PC-3 (cell line): ENCODE measurements at regions not wholly inside any gene's neighbourhood (a gene's known extent, or its start where the extent isn't known, plus 50 kb on each side); places are given as distances from the start of the nearest gene placed in this dataset.

ENCODE experiments used
- ATAC-seq: fragments of 200-7000 bp; cut with Tn5 transposase; 2 replicates; pipeline ENCODE4 v1.9.1; 2020; ENCODE audit warnings: mild to moderate bottlenecking, moderate library complexity
- BruUV-seq: library from RNA; stranded (reverse); fragments of 400-500 nt; replicated peaks from 2 replicates; lab custom pipeline; 2021; lab: Mats Ljungman, UMichigan
- CTCF ChIA-PET: fragments of 300-600 bp; sonication (Branson Sonifier 250); formaldehyde crosslinking; loops from one replicate; lab custom pipeline; 2022; ENCODE audit warnings: antibody characterized with exemption; lab: Charles Lee
- POLR2A ChIA-PET: fragments of 300-600 bp; sonication (Branson Sonifier 250); formaldehyde crosslinking; loops from one replicate; lab custom pipeline; 2022; ENCODE audit warnings: antibody characterized with exemption; ENCODE audit not compliant: unreplicated experiment; lab: Charles Lee
- DNase-seq: peaks from one replicate; pipeline ENCODE4 v3.0.0-alpha.2; 2015
- H2AFZ ChIP-seq: fragments of 300-600 bp; sonication (generic); 2 replicates; pipeline ENCODE4 v1.6.0; 2016; ENCODE audit warnings: antibody characterized with exemption, low read length
- H3F3A ChIP-seq: fragments of 300-600 bp; sonication (generic); one replicate; pipeline ENCODE4 v1.6.0; 2017; ENCODE audit warnings: antibody characterized with exemption, low read length, control low read depth, mild to moderate bottlenecking; ENCODE audit not compliant: unreplicated experiment
- H3K27ac ChIP-seq: fragments of 300-600 bp; sonication (generic); 2 replicates; pipeline ENCODE4 v1.5.1; 2016; ENCODE audit warnings: mild to moderate bottlenecking, low read length
- H3K27me3 ChIP-seq: fragments of 300-600 bp; sonication (generic); 2 replicates; pipeline ENCODE4 v1.6.1; 2016; ENCODE audit warnings: low read length, mixed read lengths
- H3K36me3 ChIP-seq: fragments of 300-600 bp; sonication (generic); 2 replicates; pipeline ENCODE4 v1.6.1; 2016; ENCODE audit warnings: low read depth, mixed run types, low read length, mixed read lengths
- H3K4me1 ChIP-seq: fragments of 300-600 bp; sonication (generic); 2 replicates; pipeline ENCODE4 v1.5.1; 2016; ENCODE audit warnings: low read length; ENCODE audit not compliant: insufficient read depth
- H3K4me2 ChIP-seq: fragments of 300-600 bp; sonication (generic); 2 replicates; pipeline ENCODE4 v1.6.0; 2016; ENCODE audit warnings: low read length
- H3K4me3 ChIP-seq: fragments of 300-600 bp; sonication (generic); 2 replicates; pipeline ENCODE4 v1.5.1; 2016; ENCODE audit warnings: mild to moderate bottlenecking, low read length, mixed read lengths
- H3K79me2 ChIP-seq: fragments of 300-600 bp; sonication (generic); 2 replicates; pipeline ENCODE4 v1.6.1; 2017; ENCODE audit warnings: low read length, mixed read lengths
- H3K9ac ChIP-seq: fragments of 300-600 bp; sonication (generic); 2 replicates; pipeline ENCODE4 v1.6.0; 2016; ENCODE audit warnings: mild to moderate bottlenecking, low read length
- H3K9me2 ChIP-seq: fragments of 300-600 bp; sonication (generic); replicated peaks from 2 replicates; pipeline ENCODE4 v1.6.1; 2016; ENCODE audit warnings: mixed run types, low read length, mixed read lengths
- H3K9me3 ChIP-seq: fragments of 300-600 bp; sonication (generic); 2 replicates; pipeline ENCODE4 v1.6.1; 2016; ENCODE audit warnings: low read length, mixed read lengths
- H4K20me1 ChIP-seq: fragments of 300-600 bp; sonication (generic); 2 replicates; pipeline ENCODE4 v1.6.1; 2016; ENCODE audit warnings: low read length, mixed read lengths
- EZH2 ChIP-seq: fragments of 300-600 bp; sonication (generic); IDR thresholded peaks from one replicate; pipeline ENCODE4 v1.6.1; 2017; ENCODE audit warnings: antibody characterized with exemption, mild to moderate bottlenecking, low read length; ENCODE audit not compliant: unreplicated experiment
- EZH2phosphoT487 ChIP-seq: fragments of 300-600 bp; sonication (generic); IDR thresholded peaks from 2 replicates; pipeline ENCODE4 v1.6.1; 2018; ENCODE audit warnings: mild to moderate bottlenecking, antibody characterized with exemption, low read length, borderline replicate concordance
- intact Hi-C: fragments of 100-400 bp; cut with micrococcal nuclease; formaldehyde crosslinking; loops from 2 replicates; pipeline ENCODE4 v1.9.0; 2023
- TF ChIP-seq, protein P1 (sequence below): fragments of 300-600 bp; sonication (generic); conservative IDR thresholded peaks from 2 replicates; pipeline ENCODE4 v1.5.1; 2017; ENCODE audit warnings: antibody characterized with exemption, low read depth, mild to moderate bottlenecking, low read length

DNA sequence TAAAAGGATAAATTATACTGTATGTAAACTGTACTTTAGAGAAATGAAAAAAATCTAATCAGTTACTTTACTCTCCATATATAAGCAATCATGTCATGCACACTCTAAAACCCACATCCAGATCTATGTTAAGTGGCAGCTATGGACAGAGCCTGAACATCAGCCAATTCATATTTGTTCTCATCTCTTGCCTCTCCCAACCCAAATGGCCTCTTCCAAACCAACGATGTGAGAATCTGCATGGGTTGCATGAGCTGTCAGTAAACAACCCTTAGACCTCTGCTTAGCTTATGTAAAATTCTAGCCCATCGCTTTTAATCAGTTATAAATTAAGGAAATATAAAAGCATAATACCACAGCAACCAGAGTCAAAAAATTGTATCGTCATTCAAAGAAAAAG, 288.7 kb upstream of the INTU start:
- H3F3A ChIP-seq, result no peaks in the 10 kb centered on the region
- ChIA-PET POLR2A (no interaction called here), CTCF (no interaction called here)
- no peaks in the 10 kb centered on the region for H3K36me3 ChIP-seq
- H2AFZ ChIP-seq, result no peak overlapping the region
- H3K79me2 ChIP-seq, result no peaks in the 10 kb centered on the region
- no TSS peak for BruUV-seq
- no peak overlapping the region for H3K4me3 ChIP-seq
- intact Hi-C loops, result no loop called here
- TF ChIP-seq EZH2, result no peak
- no peak for TF ChIP-seq EZH2phosphoT487
- TF ChIP-seq, protein P1, sequence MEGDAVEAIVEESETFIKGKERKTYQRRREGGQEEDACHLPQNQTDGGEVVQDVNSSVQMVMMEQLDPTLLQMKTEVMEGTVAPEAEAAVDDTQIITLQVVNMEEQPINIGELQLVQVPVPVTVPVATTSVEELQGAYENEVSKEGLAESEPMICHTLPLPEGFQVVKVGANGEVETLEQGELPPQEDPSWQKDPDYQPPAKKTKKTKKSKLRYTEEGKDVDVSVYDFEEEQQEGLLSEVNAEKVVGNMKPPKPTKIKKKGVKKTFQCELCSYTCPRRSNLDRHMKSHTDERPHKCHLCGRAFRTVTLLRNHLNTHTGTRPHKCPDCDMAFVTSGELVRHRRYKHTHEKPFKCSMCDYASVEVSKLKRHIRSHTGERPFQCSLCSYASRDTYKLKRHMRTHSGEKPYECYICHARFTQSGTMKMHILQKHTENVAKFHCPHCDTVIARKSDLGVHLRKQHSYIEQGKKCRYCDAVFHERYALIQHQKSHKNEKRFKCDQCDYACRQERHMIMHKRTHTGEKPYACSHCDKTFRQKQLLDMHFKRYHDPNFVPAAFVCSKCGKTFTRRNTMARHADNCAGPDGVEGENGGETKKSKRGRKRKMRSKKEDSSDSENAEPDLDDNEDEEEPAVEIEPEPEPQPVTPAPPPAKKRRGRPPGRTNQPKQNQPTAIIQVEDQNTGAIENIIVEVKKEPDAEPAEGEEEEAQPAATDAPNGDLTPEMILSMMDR, result no peak
- H3K27me3 ChIP-seq, result no peaks in the 10 kb centered on the region
- no peak overlapping the region for H3K4me2 ChIP-seq
- no peak overlapping the region for H3K27ac ChIP-seq
- no peak for DNase-seq
- H3K9me3 ChIP-seq, result no peaks in the 10 kb centered on the region
- H3K9ac ChIP-seq, result no peak overlapping the region
- ATAC-seq, result no peak
- no peaks in the 10 kb centered on the region for H4K20me1 ChIP-seq
- no peaks in the 10 kb centered on the region for H3K4me1 ChIP-seq
- no peaks in the 10 kb centered on the region for H3K9me2 ChIP-seq

DNA sequence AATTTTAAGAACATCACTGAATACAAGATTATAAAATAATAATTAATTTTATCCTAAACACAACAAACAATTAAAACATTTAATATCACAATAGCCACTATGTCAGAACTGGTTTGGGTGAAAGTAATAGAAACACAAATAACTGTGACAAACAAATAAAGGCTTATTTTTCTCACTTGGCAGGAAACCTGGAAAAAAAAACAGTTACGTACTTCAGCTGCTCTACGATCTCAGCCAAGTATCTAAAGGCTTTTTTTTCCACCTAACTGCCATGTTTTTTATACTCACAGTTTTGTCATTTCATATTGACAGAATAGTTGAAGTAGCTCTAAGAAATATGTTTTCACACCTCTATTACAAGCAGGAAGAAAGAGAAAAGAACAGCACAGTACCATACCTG, 284.8 kb upstream of the INTU start:
- Histone ChIP-seq H3K9me2 (no peaks in the 10 kb centered on the region), H3K4me2 (no peak overlapping the region), H3K27ac (no peak overlapping the region), H3K36me3 (no peaks in the 10 kb centered on the region), H3K9ac (no peak overlapping the region), H3K9me3 (no peaks in the 10 kb centered on the region), H2AFZ (no peak overlapping the region), H3K27me3 (no peaks in the 10 kb centered on the region), H3K4me1 (no peaks in the 10 kb centered on the region), H4K20me1 (no peaks in the 10 kb centered on the region), H3K4me3 (no peak overlapping the region), H3K79me2 (no peaks in the 10 kb centered on the region), H3F3A (no peaks in the 10 kb centered on the region)
- no peak for DNase-seq
- intact Hi-C loops, result no loop called here
- BruUV-seq, result no TSS peak
- TF ChIP-seq EZH2 (no peak), EZH2phosphoT487 (no peak)
- TF ChIP-seq, protein P1, result no peak
- CTCF ChIA-PET, result no interaction called here
- POLR2A ChIA-PET, result no interaction called here
- no peak for ATAC-seq

DNA sequence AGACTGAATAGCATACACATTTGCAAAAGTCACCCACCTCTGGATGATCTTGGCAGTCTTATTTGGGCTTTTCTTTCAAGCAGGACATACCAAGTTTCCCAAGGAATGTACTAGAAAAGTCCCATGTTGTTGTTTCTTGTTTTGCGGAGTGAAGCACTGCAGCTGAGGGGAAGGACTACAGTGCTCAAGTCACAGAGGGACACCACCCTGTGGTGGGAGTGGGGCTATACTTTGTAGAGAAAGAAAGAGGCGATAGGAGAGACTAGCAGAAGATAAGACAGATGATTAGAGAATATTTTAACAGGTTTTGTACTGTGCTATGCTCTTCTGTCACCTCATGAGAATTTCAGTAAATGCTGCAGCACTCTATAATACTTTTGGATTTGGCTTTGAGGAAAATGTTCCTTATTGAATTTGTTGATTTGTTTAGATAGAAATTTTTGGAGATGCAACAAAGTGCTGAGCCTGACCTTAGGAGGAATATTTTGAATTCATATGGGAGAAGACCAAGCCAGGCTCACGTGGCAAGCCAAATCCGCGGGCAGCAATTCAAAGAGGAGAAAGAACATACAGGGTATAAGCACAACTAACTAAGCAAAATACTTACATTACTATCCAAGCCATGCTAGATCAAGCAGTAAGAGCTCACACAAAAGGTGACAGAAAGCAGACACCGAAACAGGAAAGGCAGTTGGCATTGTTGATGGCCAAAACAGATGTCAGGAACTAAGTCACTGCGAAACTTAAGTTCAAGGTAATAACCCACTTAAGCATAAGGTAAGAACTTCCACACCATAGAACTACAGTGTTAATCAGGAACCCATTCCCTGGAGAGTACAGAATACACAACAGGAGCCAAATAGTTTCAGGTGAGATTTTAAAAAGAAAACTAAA, 280.3 kb upstream of the INTU start:
- H3K36me3 ChIP-seq, result no peaks in the 10 kb centered on the region
- H3K4me2 ChIP-seq, result no peak overlapping the region
- DNase-seq (no peak), ATAC-seq (no peak)
- no peak for TF ChIP-seq EZH2
- TF ChIP-seq EZH2phosphoT487, result no peak
- TF ChIP-seq, protein P1, result no peak
- no TSS peak for BruUV-seq
- no peaks in the 10 kb centered on the region for H3K9me2 ChIP-seq
- H3K27me3 ChIP-seq, result no peaks in the 10 kb centered on the region
- no peaks in the 10 kb centered on the region for H3F3A ChIP-seq
- H3K27ac ChIP-seq, result no peak overlapping the region
- no peak overlapping the region for H3K4me3 ChIP-seq
- intact Hi-C loops, result no loop called here
- ChIA-PET POLR2A (no interaction called here), CTCF (no interaction called here)
- H3K79me2 ChIP-seq, result no peaks in the 10 kb centered on the region
- no peaks in the 10 kb centered on the region for H3K9me3 ChIP-seq
- H3K9ac ChIP-seq, result no peak overlapping the region
- H2AFZ ChIP-seq, result no peak overlapping the region
- H4K20me1 ChIP-seq, result no peaks in the 10 kb centered on the region
- H3K4me1 ChIP-seq, result no peaks in the 10 kb centered on the region
